HL-60 (cell line): ENCODE measurements at regions not wholly inside any gene's neighbourhood (a gene's known extent, or its start where the extent isn't known, plus 50 kb on each side); places are given as distances from the start of the nearest gene placed in this dataset.

Experiments used
- DNase-seq, 2 experiments: peaks; one replicate each; pipeline ENCODE4 v3.0.0-alpha.2; 2010 to 2020; ENCODE audit warnings: low read depth in 1 of 2, low spot score in 1 of 2
- H3K27ac ChIP-seq: fragments of 250-450 bp; sonication (Bioruptor Pico); replicated peaks from 2 replicates; pipeline ENCODE4 v1.5.1; 2020; ENCODE audit warnings: mild to moderate bottlenecking, moderate library complexity
- H3K27me3 ChIP-seq: fragments of 250-450 bp; sonication (Bioruptor Pico); 2 replicates; pipeline ENCODE4 v1.5.1; 2021; ENCODE audit warnings: mild to moderate bottlenecking, moderate library complexity; ENCODE audit not compliant: insufficient read depth, poor library complexity, severe bottlenecking
- H3K4me3 ChIP-seq: replicated peaks from 2 replicates; pipeline ENCODE4 v1.5.1; 2011; ENCODE audit warnings: mild to moderate bottlenecking, control low read depth, low read length; ENCODE audit not compliant: insufficient read depth
- GABPA ChIP-seq: IDR thresholded peaks from 2 replicates; pipeline ENCODE4 v1.6.1; 2012; ENCODE audit warnings: low read depth
- POLR2AphosphoS5 ChIP-seq: IDR thresholded peaks from 2 replicates; pipeline ENCODE4 v1.6.1; 2012; ENCODE audit warnings: low read depth
- SPI1 ChIP-seq: IDR thresholded peaks from 2 replicates; pipeline ENCODE4 v1.6.1; 2012; ENCODE audit warnings: low read depth, mild to moderate bottlenecking, borderline replicate concordance
- TF ChIP-seq, protein P1 (sequence below): IDR thresholded peaks from 2 replicates; pipeline ENCODE4 v1.6.1; 2012; ENCODE audit warnings: low read depth; ENCODE audit not compliant: insufficient replicate concordance
- TF ChIP-seq, protein P2 (sequence below): IDR thresholded peaks from one replicate; pipeline ENCODE4 v1.5.1; 2011; ENCODE audit warnings: low read length, control low read depth, inconsistent platforms; ENCODE audit not compliant: insufficient read depth

DNA sequence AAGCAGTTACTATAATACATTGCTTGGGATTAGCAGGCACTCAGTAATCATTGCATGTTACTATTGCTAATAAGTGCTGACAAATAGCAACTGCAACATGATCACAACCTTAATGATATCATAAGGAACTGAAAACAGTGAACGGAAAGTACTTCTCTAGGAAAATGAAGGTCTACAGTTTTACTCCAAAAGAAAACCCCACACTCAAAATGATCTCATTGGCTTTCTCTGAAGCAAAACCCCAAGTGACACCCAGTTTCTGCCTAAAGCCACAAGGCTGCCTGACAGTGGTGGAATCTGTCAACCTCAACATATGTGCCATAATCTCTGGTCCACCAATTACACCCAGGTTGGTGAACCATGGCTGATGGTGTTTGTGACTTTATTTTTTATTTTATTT is 137.6 kb downstream of the PTGER3 start:
- TF ChIP-seq GABPA (no peak), POLR2AphosphoS5 (no peak), SPI1 (no peak)
- TF ChIP-seq, protein P1, sequence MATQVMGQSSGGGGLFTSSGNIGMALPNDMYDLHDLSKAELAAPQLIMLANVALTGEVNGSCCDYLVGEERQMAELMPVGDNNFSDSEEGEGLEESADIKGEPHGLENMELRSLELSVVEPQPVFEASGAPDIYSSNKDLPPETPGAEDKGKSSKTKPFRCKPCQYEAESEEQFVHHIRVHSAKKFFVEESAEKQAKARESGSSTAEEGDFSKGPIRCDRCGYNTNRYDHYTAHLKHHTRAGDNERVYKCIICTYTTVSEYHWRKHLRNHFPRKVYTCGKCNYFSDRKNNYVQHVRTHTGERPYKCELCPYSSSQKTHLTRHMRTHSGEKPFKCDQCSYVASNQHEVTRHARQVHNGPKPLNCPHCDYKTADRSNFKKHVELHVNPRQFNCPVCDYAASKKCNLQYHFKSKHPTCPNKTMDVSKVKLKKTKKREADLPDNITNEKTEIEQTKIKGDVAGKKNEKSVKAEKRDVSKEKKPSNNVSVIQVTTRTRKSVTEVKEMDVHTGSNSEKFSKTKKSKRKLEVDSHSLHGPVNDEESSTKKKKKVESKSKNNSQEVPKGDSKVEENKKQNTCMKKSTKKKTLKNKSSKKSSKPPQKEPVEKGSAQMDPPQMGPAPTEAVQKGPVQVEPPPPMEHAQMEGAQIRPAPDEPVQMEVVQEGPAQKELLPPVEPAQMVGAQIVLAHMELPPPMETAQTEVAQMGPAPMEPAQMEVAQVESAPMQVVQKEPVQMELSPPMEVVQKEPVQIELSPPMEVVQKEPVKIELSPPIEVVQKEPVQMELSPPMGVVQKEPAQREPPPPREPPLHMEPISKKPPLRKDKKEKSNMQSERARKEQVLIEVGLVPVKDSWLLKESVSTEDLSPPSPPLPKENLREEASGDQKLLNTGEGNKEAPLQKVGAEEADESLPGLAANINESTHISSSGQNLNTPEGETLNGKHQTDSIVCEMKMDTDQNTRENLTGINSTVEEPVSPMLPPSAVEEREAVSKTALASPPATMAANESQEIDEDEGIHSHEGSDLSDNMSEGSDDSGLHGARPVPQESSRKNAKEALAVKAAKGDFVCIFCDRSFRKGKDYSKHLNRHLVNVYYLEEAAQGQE, result no peak
- TF ChIP-seq, protein P2, sequence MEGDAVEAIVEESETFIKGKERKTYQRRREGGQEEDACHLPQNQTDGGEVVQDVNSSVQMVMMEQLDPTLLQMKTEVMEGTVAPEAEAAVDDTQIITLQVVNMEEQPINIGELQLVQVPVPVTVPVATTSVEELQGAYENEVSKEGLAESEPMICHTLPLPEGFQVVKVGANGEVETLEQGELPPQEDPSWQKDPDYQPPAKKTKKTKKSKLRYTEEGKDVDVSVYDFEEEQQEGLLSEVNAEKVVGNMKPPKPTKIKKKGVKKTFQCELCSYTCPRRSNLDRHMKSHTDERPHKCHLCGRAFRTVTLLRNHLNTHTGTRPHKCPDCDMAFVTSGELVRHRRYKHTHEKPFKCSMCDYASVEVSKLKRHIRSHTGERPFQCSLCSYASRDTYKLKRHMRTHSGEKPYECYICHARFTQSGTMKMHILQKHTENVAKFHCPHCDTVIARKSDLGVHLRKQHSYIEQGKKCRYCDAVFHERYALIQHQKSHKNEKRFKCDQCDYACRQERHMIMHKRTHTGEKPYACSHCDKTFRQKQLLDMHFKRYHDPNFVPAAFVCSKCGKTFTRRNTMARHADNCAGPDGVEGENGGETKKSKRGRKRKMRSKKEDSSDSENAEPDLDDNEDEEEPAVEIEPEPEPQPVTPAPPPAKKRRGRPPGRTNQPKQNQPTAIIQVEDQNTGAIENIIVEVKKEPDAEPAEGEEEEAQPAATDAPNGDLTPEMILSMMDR, result no peak
- Histone ChIP-seq H3K27ac (no peak overlapping the region), H3K27me3 (no peaks in the 10 kb centered on the region), H3K4me3 (no peak overlapping the region)
- no peak for DNase-seq

DNA sequence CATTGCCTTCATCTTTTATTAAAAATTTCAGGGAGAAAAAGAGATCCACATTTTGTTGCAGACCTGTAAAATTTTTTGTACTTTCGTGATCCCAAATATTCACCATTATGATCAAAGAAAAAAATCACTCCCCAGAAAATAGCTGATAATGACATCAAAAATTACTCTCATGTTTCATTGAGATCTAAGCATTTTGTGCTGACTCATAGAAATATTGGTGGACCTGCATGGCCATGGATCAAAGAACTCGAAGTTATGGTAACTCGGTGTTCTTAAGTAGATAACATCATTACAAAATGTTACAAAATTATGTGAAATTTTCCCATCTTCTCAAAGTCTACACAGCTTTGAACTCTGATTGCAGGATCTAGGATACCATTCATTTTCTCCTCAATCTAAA is 135.8 kb downstream of the PTGER3 start:
- Histone ChIP-seq H3K27ac (no peak overlapping the region), H3K4me3 (no peak overlapping the region), H3K27me3 (no peaks in the 10 kb centered on the region)
- no peak for DNase-seq
- TF ChIP-seq, protein P2, result no peak
- TF ChIP-seq, protein P1, result no peak
- no peak for TF ChIP-seq SPI1
- no peak for TF ChIP-seq POLR2AphosphoS5
- TF ChIP-seq GABPA, result no peak

DNA sequence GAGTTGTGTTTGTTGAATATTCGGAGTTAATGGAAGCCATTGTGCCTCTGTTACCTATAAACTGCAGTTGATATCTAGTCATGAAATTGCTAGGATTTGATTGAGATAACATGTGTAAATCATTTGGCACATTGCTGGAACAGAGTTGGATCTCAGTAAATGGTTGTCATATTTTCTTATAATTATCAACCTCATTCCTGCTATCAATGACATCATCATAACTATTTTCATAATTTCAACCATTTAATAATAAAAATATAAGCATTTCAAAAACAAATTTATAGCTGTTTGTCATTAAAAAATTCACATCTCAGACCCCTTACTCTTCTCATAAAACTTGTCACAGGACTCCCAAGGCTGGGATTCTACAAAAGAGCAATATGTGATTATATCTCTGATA is 133.4 kb downstream of the PTGER3 start:
- no peak overlapping the region for H3K27ac ChIP-seq
- no peak for DNase-seq
- TF ChIP-seq, protein P1, result no peak
- TF ChIP-seq, protein P2, result no peak
- TF ChIP-seq POLR2AphosphoS5, result no peak
- no peak for TF ChIP-seq SPI1
- no peak for TF ChIP-seq GABPA
- no peak overlapping the region for H3K4me3 ChIP-seq
- no peaks in the 10 kb centered on the region for H3K27me3 ChIP-seq
